ENCODE measurements at regions not wholly inside any gene's neighbourhood (a gene's known extent, or its start where the extent isn't known, plus 50 kb on each side); places are given as distances from the start of the nearest gene placed in this dataset.

DNA sequence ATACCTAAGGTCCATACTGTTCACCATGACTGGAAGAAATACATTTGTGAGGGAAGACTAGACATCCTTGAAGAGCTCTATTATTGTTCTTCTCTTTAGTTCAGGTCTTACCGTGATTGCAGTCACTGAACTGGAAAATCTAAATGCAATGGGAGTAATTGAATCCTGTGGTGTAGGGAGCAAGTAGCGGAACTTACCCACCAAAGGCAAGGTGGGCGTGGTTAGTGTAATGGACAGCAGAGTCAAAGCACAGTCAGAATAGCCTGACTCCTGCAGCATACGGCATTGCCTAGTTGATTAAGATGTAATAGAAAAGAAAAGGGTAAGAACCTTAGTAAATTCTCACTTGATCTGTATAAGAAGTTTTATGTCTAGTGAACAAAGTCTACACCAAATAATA is 679.7 kb upstream of the EPHA7 start:
- TF ChIP-seq, protein P1, sequence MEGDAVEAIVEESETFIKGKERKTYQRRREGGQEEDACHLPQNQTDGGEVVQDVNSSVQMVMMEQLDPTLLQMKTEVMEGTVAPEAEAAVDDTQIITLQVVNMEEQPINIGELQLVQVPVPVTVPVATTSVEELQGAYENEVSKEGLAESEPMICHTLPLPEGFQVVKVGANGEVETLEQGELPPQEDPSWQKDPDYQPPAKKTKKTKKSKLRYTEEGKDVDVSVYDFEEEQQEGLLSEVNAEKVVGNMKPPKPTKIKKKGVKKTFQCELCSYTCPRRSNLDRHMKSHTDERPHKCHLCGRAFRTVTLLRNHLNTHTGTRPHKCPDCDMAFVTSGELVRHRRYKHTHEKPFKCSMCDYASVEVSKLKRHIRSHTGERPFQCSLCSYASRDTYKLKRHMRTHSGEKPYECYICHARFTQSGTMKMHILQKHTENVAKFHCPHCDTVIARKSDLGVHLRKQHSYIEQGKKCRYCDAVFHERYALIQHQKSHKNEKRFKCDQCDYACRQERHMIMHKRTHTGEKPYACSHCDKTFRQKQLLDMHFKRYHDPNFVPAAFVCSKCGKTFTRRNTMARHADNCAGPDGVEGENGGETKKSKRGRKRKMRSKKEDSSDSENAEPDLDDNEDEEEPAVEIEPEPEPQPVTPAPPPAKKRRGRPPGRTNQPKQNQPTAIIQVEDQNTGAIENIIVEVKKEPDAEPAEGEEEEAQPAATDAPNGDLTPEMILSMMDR (IDR thresholded peaks at IDR 0.05; ENCODE audit: low read depth, low read length, missing control alignments): no peak
- H3K4me3 ChIP-seq (replicated peaks; ENCODE audit: low read depth, low read length): no peak overlapping the region
- no peak for DNase-seq (ENCODE audit: extremely low read depth, low read depth)

DNA sequence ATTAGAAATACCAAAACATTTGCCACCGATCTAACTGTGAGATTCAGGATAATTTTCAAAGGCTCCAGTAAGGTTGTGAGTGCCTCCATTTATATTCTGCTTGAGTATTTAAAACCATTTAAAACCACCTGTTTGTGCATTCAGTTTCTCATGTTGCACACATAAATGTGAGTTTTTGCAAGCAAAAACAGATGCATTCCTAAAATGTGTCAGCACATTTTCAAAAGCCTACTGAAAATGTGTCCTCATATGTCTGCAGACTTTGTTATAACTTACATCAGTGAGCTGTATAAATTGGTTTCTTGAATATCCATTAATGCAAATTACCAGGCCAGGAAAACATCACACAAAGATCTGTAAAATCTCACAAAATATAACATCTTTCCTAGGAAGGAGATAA is 676.6 kb upstream of the EPHA7 start:
- DNase-seq (ENCODE audit: extremely low read depth, low read depth): no peak
- no peak overlapping the region for H3K4me3 ChIP-seq (replicated peaks; ENCODE audit: low read depth, low read length)
- TF ChIP-seq, protein P1 (IDR thresholded peaks at IDR 0.05; ENCODE audit: low read depth, low read length, missing control alignments): no peak

DNA sequence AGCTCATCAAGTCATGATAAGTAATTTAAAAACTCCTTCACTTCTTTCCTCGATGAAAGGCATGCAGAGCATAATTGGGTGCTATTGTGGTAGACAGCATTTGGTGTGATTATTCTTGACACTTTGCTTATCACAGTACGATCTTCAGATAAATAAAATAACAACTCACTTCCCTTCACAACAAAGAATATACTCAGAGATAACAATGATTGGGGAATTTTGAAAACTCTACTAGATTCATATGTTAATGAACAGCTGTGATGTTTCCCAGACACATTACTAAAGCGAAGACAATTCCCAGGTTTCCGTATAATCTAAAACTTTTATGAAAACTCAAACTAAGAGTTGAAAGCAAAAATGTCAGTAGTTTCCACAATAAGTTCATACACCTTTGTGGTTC is 670.6 kb upstream of the EPHA7 start:
- no peak overlapping the region for H3K4me3 ChIP-seq (replicated peaks; ENCODE audit: low read depth, low read length)
- no peak for DNase-seq (ENCODE audit: extremely low read depth, low read depth)
- TF ChIP-seq, protein P1 (IDR thresholded peaks at IDR 0.05; ENCODE audit: low read depth, low read length, missing control alignments): no peak

DNA sequence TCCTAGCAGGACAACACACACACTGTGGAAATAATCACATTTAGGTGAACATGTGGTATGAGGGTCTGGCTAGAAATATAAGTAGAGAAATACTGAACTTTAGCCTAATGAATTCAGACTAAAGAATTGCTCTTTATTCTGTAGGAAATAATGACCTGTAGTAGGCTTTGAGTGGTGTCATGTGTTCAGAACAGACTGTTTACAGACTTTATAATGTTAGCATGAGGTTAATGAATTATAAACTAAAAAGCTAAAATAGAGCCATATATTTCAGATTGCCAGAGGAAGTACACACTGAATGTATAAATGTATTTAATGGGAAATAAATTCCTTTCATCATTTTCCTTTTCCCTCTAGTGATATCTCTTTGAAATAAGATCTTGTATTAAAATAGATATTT is 669.5 kb upstream of the EPHA7 start:
- DNase-seq (ENCODE audit: extremely low read depth, low read depth): no peak
- TF ChIP-seq, protein P1 (IDR thresholded peaks at IDR 0.05; ENCODE audit: low read depth, low read length, missing control alignments): no peak
- H3K4me3 ChIP-seq (replicated peaks; ENCODE audit: low read depth, low read length): no peak overlapping the region

DNA sequence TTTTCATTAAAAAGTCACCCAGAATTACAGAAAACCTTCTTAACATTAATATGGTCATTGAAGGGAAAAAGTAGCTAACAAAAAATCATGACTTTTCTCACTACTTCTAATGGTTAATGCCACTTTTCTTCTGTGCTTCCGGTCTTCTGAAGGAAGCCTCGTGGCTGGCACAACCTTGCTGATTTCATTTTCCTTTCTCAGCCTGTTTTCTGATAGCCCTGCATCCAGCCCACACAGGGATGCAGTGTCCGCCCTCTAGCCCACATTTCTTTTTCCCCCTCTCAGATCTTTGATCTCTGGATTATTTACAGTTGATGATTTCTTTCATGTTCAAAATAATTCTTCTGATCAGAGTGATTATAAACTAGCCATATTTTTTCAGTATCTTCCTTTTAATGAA is 655.4 kb upstream of the EPHA7 start:
- TF ChIP-seq, protein P1 (IDR thresholded peaks at IDR 0.05; ENCODE audit: low read depth, low read length, missing control alignments): no peak
- no peak overlapping the region for H3K4me3 ChIP-seq (replicated peaks; ENCODE audit: low read depth, low read length)
- DNase-seq (ENCODE audit: extremely low read depth, low read depth): no peak

DNA sequence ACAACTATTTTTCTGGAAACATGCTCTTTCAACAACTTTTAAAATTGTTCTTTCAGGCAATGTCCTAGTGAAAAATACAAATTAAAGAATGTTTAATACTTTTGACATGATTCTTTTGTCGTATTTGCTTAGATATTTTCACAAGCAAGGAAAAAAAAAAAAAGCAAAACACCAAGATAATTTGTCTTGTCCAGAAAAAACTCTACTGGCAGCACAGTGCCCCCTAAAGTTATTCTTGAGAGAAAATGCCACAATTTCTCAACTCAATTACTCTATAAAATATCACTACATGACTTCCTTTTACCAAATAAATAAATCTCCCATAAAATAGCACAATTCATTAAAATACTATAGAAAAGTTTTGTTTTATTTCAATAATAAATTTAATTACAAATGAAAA is 652.5 kb upstream of the EPHA7 start:
- TF ChIP-seq, protein P1 (IDR thresholded peaks at IDR 0.05; ENCODE audit: low read depth, low read length, missing control alignments): no peak
- DNase-seq (ENCODE audit: extremely low read depth, low read depth): no peak
- no peak overlapping the region for H3K4me3 ChIP-seq (replicated peaks; ENCODE audit: low read depth, low read length)

DNA sequence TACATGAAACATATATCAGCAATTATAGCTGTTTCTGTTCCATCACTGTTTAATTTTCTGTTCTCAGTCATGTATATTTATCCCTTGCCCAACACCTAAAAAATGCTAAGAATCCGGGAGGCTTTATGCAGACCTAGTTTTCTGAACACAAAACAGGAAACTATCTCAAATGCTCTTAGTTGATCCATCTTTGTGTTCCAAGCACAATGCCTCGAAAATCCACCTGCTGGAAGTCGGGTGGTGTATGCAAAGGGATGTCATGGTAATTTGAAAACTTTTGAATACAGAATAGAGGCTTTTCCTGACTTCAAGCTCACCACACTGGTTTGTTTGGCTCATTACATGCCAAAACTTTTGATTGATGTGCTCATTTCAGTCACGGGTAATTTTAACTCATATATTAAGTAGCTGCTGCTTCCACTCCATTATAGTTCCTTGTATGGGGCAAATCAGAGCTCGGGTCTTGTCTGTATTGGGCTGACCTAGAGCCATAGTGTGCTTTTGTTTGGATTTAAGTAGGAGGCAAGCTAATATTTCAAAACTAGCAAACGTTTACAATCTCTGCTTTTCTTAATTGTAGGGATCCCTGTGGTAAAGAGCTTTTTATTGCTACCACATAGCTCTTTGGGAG is 646.5 kb upstream of the EPHA7 start:
- TF ChIP-seq, protein P1 (IDR thresholded peaks at IDR 0.05; ENCODE audit: low read depth, low read length, missing control alignments): no peak
- DNase-seq (ENCODE audit: extremely low read depth, low read depth): no peak
- no peak overlapping the region for H3K4me3 ChIP-seq (replicated peaks; ENCODE audit: low read depth, low read length)
